Endothelial cell of umbilical vein (primary cell): ENCODE measurements at regions not wholly inside any gene's neighbourhood (a gene's known extent, or its start where the extent isn't known, plus 50 kb on each side); places are given as distances from the start of the nearest gene placed in this dataset.
"Not testable (repeated sequence)": the region's sequence is repeated elsewhere in the genome, so short reads cannot be mapped to it uniquely, and the experiment has no call there.

Experiments used
- BruUV-seq: library from RNA; stranded (reverse); fragments of 400-500 nt; replicated peaks from 2 replicates; lab custom pipeline; 2021; lab: Mats Ljungman, UMichigan
- CTCF ChIA-PET: fragments of 300-600, 350-600 bp; sonication (Branson Sonifier 250); formaldehyde crosslinking; loops from one replicate; lab custom pipeline; 2021; ENCODE audit warnings: antibody characterized with exemption, inconsistent platforms; lab: Charles Lee
- POLR2A ChIA-PET: fragments of 300-600, 350-600 bp; sonication (Branson Sonifier 250); formaldehyde crosslinking; loops from one replicate; lab custom pipeline; 2021; ENCODE audit warnings: antibody characterized with exemption, inconsistent platforms; lab: Charles Lee
- DNase-seq: peaks from one replicate; pipeline ENCODE4 v3.0.0-alpha.2; 2011; ENCODE audit warnings: low read depth, low spot score
- FAIRE-seq: peaks from 2 replicates; lab custom pipeline; 2011; peaks lifted over from hg19 to GRCh38; lab: Jason Lieb, UNC
- H2AFZ ChIP-seq: 2 replicates; pipeline ENCODE4 v1.6.0; 2012; ENCODE audit warnings: low read depth, low read length, control low read depth, inconsistent platforms
- H3K27ac ChIP-seq: 2 replicates; pipeline ENCODE4 v1.5.1; 2011; ENCODE audit warnings: low read depth, mild to moderate bottlenecking, control low read depth, low read length, moderate library complexity; ENCODE audit not compliant: insufficient read depth
- H3K27me3 ChIP-seq, 2 experiments: 2 replicates each; pipeline versions ENCODE4 v1.6.0 to v1.6.1; 2011; ENCODE audit warnings: low read length in 2 of 2, mixed read lengths in 1 of 2; ENCODE audit not compliant: control insufficient read depth in 2 of 2, insufficient read depth in 2 of 2
- H3K36me3 ChIP-seq, 2 experiments: 2 replicates in 1 of 2; 3 replicates in 1 of 2; pipeline ENCODE4 v1.5.1; 2011; ENCODE audit warnings: low read length in 2 of 2, mild to moderate bottlenecking in 1 of 2, moderate library complexity in 1 of 2; ENCODE audit not compliant: control insufficient read depth in 2 of 2, insufficient read depth in 2 of 2; ENCODE audit errors: extremely low read depth in 1 of 2
- H3K4me1 ChIP-seq: 3 replicates; pipeline ENCODE4 v1.5.1; 2011; ENCODE audit warnings: mild to moderate bottlenecking, low read length; ENCODE audit not compliant: control insufficient read depth, insufficient read depth; ENCODE audit errors: extremely low read depth
- H3K4me2 ChIP-seq: 2 replicates; pipeline ENCODE4 v1.6.1; 2011; ENCODE audit warnings: low read length, control low read depth, mixed read lengths; ENCODE audit not compliant: insufficient read depth
- H3K4me3 ChIP-seq, 3 experiments: fragments of 200-600 bp in 1 of 3; sonication (generic), shearing (Covaris generic) in 1 of 3; replicated peaks in 1 of 3; 2 replicates each; pipeline ENCODE4 v1.5.1; 2011 to 2016; ENCODE audit warnings: control low read depth in 3 of 3, low read length in 3 of 3, mild to moderate bottlenecking in 2 of 3, inconsistent platforms in 1 of 3, low read depth in 1 of 3, moderate library complexity in 1 of 3; ENCODE audit not compliant: insufficient read depth in 1 of 3
- H3K79me2 ChIP-seq: 2 replicates; pipeline ENCODE4 v1.6.0; 2012; ENCODE audit warnings: low read length, inconsistent platforms; ENCODE audit not compliant: control insufficient read depth, insufficient read depth
- H3K9ac ChIP-seq: replicated peaks from 2 replicates; pipeline ENCODE3; 2011; ENCODE audit warnings: low read length, control low read depth; ENCODE audit not compliant: insufficient read depth; ENCODE audit errors: extremely low read depth
- H3K9me1 ChIP-seq: replicated peaks from 3 replicates; pipeline ENCODE4 v1.6.0; 2011; ENCODE audit warnings: mild to moderate bottlenecking, low read length; ENCODE audit not compliant: control insufficient read depth, insufficient read depth; ENCODE audit errors: extremely low read depth
- H3K9me3 ChIP-seq: replicated peaks from 2 replicates; pipeline ENCODE4 v1.5.1; 2012; ENCODE audit warnings: low read length, inconsistent platforms; ENCODE audit not compliant: control insufficient read depth, insufficient read depth
- H4K20me1 ChIP-seq: replicated peaks from 2 replicates; pipeline ENCODE3; 2011; ENCODE audit warnings: mild to moderate bottlenecking, low read length; ENCODE audit not compliant: control insufficient read depth, insufficient read depth; ENCODE audit errors: extremely low read depth
- CTCF ChIP-seq, 2 donors: IDR thresholded peaks; 1 replicate in 1 of 2; 2 replicates in 1 of 2; pipeline ENCODE4 v1.5.1; 2011; ENCODE audit warnings: low read length in 2 of 2, mild to moderate bottlenecking in 2 of 2, moderate library complexity in 2 of 2, control low read depth in 1 of 2, inconsistent platforms in 1 of 2, low read depth in 1 of 2; ENCODE audit not compliant: insufficient read depth in 1 of 2; ENCODE audit errors: extremely low read depth in 1 of 2
- EZH2 ChIP-seq: IDR thresholded peaks from 2 replicates; pipeline ENCODE4 v1.6.1; 2012; ENCODE audit warnings: borderline replicate concordance, low read depth, mild to moderate bottlenecking, moderate library complexity, low read length, inconsistent platforms; ENCODE audit not compliant: severe bottlenecking
- FOS ChIP-seq: IDR thresholded peaks from 2 replicates; pipeline ENCODE4 v1.6.1; 2011; ENCODE audit warnings: mild to moderate bottlenecking, low read length, moderate library complexity, borderline replicate concordance; ENCODE audit not compliant: insufficient read depth
- GATA2 ChIP-seq: IDR thresholded peaks from 2 replicates; pipeline ENCODE4 v1.7.0; 2011; ENCODE audit warnings: low read depth, mild to moderate bottlenecking, moderate library complexity, mixed read lengths, low read length; ENCODE audit not compliant: insufficient read length, insufficient read depth
- JUN ChIP-seq: IDR thresholded peaks from 2 replicates; pipeline ENCODE4 v1.6.1; 2011; ENCODE audit warnings: borderline replicate concordance, low read depth; ENCODE audit not compliant: insufficient read length, insufficient read depth
- MYC ChIP-seq: IDR thresholded peaks from one replicate; pipeline ENCODE4 v1.6.1; 2011; ENCODE audit warnings: mild to moderate bottlenecking, low read depth, low read length
- POLR2A ChIP-seq: IDR thresholded peaks from 2 replicates; pipeline ENCODE4 v1.6.1; 2012; ENCODE audit warnings: low read depth, mild to moderate bottlenecking, control low read depth, low read length
- POLR2AphosphoS5 ChIP-seq: IDR thresholded peaks from 2 replicates; pipeline ENCODE4 v1.6.1; 2012; ENCODE audit warnings: low read depth, mild to moderate bottlenecking, control low read depth, low read length, moderate library complexity; ENCODE audit not compliant: insufficient read depth
- dilution Hi-C: fragments of 300-500 bp; cut with MboI; formaldehyde crosslinking; loops from one replicate; pipeline ENCODE4 v1.15.0; 2019; ENCODE audit warnings: low sequenced_read_pairs; ENCODE audit not compliant: extremely low pct_ligation_motif_present
- intact Hi-C: fragments of 100-400 bp; cut with micrococcal nuclease; formaldehyde crosslinking; loops from one replicate; pipeline ENCODE4 v1.10.0; 2022
- TF ChIP-seq, protein P1 (sequence below): IDR thresholded peaks from 2 replicates; pipeline ENCODE4 v1.6.1; 2011; ENCODE audit not compliant: insufficient read depth, insufficient read length

GRCh38 chr7:112981966-112982365 is 104.7 kb downstream of the GPR85 start:
- dilution Hi-C loops = no loop called here
- ChIA-PET CTCF (no interaction called here), POLR2A (no interaction called here)
- TF ChIP-seq EZH2 = no peak
- TF ChIP-seq MYC = no peak
- TF ChIP-seq POLR2A = no peak
- TF ChIP-seq, protein P1, sequence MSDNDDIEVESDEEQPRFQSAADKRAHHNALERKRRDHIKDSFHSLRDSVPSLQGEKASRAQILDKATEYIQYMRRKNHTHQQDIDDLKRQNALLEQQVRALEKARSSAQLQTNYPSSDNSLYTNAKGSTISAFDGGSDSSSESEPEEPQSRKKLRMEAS = no peak
- no peak for TF ChIP-seq POLR2AphosphoS5
- no peak for TF ChIP-seq CTCF (IDR thresholded peaks at IDR 0.05; ENCODE audit: extremely low read depth in 1 of 2, insufficient read depth in 1 of 2, low read depth in 1 of 2, low read length in 2 of 2)
- no peak for TF ChIP-seq FOS
- no peak for TF ChIP-seq GATA2
- TF ChIP-seq JUN = no peak
- Histone ChIP-seq H3K4me2 (no peak overlapping the region), H3K27me3 (peaks cover 0 to 1% of the 10 kb centered on the region in 2 experiments), H3K79me2 (no peaks in the 10 kb centered on the region), H3K9me3 (no peaks in the 10 kb centered on the region), H3K9ac (no peak overlapping the region), H3K9me1 (no peaks in the 10 kb centered on the region), H4K20me1 (no peaks in the 10 kb centered on the region), H3K27ac (no peak overlapping the region), H2AFZ (no peak overlapping the region), H3K4me1 (no peaks in the 10 kb centered on the region), H3K4me3 (no peak overlapping the region), H3K36me3 (no peaks in the 10 kb centered on the region)
- DNase-seq (no peak), FAIRE-seq (no peak)
- BruUV-seq = no TSS peak
- intact Hi-C loops = no loop called here

- intact Hi-C loops, BruUV-seq, H2AFZ ChIP-seq, POLR2A ChIA-PET, H3K36me3 ChIP-seq, H3K4me2 ChIP-seq, H3K9ac ChIP-seq, CTCF ChIA-PET, H3K9me1 ChIP-seq, H3K27ac ChIP-seq, FAIRE-seq, H3K79me2 ChIP-seq, H3K9me3 ChIP-seq, DNase-seq, dilution Hi-C loops, H4K20me1 ChIP-seq, H3K4me3 ChIP-seq, H3K4me1 ChIP-seq, H3K27me3 ChIP-seq: not testable (repeated sequence)
These were observed 107.6 kb downstream of the GPR85 start for GRCh38 chr7:112979055-112979454.

DNA sequence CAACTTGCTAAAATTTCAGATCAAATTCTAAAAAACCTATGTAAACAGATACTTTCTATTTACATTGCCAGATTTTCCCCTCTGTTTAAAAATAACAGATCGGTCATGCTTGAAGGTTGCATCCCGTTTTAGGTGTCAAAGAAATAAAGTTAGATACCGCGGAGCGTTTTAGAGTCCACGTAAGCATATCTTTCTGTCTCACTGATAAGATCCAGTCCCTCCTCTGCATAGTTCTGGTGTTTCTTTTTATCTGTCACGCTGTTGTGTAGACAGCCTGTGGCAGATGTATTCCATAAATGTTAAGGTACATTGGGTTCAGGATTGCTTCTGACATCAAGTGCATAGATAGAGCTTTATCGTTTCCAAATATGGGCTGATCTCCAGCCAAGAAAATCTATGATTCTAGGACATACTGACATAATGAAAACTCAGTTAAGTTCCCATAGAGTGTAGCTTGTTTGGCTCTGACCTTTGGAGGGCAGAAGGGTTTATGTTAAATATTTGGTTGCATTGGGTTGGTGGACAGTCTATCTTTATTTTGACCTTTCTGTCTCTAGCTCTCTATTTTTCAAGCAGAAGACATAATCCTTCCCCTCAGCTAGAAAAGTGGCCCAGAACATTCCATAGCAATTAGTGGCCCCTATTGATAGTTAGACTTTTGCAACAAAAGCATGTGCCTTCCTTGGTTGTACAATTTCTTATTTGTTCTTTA is 109.2 kb downstream of the GPR85 start:
- intact Hi-C loops, dilution Hi-C loops, FAIRE-seq: not testable (repeated sequence)

More for the DNA sequence above, 109.2 kb downstream of the GPR85 start:
- H3K9ac ChIP-seq, H3K27me3 ChIP-seq, H3K4me1 ChIP-seq, CTCF ChIA-PET, H3K9me3 ChIP-seq, H3K4me3 ChIP-seq, BruUV-seq, H3K27ac ChIP-seq, H2AFZ ChIP-seq, H3K79me2 ChIP-seq, H3K36me3 ChIP-seq, DNase-seq, H4K20me1 ChIP-seq, POLR2A ChIA-PET, H3K9me1 ChIP-seq, H3K4me2 ChIP-seq: not testable (repeated sequence)
